ENCODE measurements at regions not wholly inside any gene's neighbourhood (a gene's known extent, or its start where the extent isn't known, plus 50 kb on each side); places are given as distances from the start of the nearest gene placed in this dataset.

DNA sequence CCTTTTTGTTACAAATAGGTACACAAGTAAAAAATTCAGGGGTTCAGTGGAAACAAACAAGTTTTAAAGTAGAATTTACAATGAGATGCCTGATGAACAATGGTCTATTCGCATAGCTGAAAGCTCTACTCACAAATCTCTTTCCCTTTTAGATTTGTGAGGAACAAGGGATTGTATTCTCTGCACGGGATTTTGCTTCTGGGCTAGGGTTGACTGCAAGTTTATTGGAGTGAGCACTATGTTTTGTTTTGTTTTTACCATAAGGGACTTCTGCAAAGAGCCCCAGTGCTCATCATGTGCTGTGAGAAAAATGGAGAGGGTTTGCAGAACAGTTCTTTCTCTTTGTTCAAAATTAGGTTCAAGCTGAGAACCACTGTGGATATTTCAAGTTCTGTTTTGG, 160.5 kb downstream of the DLEU7 start:
- no peak overlapping the region for H3K27ac ChIP-seq
- H3K36me3 ChIP-seq = no peaks in the 10 kb centered on the region
- H3K27me3 ChIP-seq = no peaks in the 10 kb centered on the region
- H3K4me1 ChIP-seq = peaks cover 0 to 5% of the 10 kb centered on the region in 2 donors
- no peak for DNase-seq (ENCODE audit: low spot score in 2 of 2)
- intact Hi-C loops (cut with DNase I) = no loop called here
- TF ChIP-seq, protein P1, sequence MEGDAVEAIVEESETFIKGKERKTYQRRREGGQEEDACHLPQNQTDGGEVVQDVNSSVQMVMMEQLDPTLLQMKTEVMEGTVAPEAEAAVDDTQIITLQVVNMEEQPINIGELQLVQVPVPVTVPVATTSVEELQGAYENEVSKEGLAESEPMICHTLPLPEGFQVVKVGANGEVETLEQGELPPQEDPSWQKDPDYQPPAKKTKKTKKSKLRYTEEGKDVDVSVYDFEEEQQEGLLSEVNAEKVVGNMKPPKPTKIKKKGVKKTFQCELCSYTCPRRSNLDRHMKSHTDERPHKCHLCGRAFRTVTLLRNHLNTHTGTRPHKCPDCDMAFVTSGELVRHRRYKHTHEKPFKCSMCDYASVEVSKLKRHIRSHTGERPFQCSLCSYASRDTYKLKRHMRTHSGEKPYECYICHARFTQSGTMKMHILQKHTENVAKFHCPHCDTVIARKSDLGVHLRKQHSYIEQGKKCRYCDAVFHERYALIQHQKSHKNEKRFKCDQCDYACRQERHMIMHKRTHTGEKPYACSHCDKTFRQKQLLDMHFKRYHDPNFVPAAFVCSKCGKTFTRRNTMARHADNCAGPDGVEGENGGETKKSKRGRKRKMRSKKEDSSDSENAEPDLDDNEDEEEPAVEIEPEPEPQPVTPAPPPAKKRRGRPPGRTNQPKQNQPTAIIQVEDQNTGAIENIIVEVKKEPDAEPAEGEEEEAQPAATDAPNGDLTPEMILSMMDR (IDR thresholded peaks at IDR 0.05) = no peak
- no peak overlapping the region for H3K4me3 ChIP-seq
- no peaks in the 10 kb centered on the region for H3K9me3 ChIP-seq

DNA sequence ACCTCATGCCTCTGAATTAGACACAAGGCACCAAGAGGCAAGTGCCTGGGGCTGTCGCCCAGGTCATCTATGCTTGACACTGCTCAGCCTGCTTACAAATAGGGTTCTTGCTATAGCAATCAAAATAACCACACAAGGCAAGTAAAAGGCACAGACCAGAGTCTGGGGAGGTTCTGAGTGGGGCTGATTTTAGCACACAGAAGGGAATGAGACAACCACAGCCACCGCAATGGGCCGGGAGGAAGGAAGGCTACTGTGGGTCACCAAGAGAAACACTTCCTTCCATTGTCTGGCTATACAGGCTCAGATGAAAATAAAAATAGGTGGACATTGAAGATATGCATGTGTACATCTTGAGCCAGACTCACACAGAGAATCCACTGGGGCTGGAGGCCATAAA, 159.1 kb downstream of the DLEU7 start:
- DNase-seq (ENCODE audit: low spot score in 2 of 2) = no peak
- no peaks in the 10 kb centered on the region for H3K9me3 ChIP-seq
- intact Hi-C loops (cut with DNase I) = no loop called here
- no peak overlapping the region for H3K27ac ChIP-seq
- no peaks in the 10 kb centered on the region for H3K36me3 ChIP-seq
- peaks cover 0 to 5% of the 10 kb centered on the region in 2 donors for H3K4me1 ChIP-seq
- H3K27me3 ChIP-seq = no peaks in the 10 kb centered on the region
- TF ChIP-seq, protein P1 (IDR thresholded peaks at IDR 0.05) = no peak
- H3K4me3 ChIP-seq = no peak overlapping the region

DNA sequence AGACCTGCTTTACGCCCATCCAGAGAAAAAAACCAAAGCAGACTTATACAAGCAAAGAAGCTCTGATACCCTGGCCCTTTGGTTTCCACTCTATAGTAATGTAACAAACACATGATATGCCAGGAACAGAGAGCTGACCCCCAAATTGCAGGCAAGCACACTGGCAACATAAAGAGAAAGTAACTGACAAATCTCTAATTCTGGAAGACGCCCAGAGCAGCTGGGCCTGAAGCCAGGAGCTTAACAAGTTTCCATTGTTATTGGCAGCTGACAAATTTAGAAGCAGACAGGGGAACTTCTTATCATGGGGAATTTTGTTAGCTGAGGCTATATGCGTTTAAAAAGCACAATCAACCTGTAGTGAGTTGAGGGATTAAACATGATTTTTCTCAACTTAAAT, 158.0 kb downstream of the DLEU7 start:
- Histone ChIP-seq H3K4me3 (no peak overlapping the region), H3K36me3 (no peaks in the 10 kb centered on the region)
- TF ChIP-seq, protein P1 (IDR thresholded peaks at IDR 0.05) = no peak

DNA sequence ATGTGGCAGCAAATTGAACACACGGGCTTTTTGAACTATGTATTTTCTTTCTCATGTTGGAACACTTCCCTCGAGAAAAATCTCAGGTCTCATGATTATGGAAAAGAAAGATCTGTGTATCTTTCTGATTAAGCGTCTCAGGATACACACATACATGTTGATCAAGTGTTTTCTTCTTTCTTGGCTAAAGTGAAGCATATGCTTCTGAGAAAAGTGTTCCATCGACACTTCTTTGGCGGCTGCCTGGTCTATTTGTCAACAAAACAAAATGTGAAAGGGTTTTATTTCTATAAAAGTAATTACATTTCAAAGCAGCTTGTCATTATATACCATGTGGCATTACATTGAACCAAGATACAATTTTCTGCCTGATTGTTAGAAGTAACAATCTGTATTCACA, 157.5 kb downstream of the DLEU7 start:
- Histone ChIP-seq H3K36me3 (no peaks in the 10 kb centered on the region), H3K9me3 (no peaks in the 10 kb centered on the region), H3K4me3 (no peak overlapping the region), H3K27me3 (no peaks in the 10 kb centered on the region), H3K27ac (peak overlapping the region in 1 of 2 donors; percentile 23), H3K4me1 (peaks cover 0 to 5% of the 10 kb centered on the region in 2 donors)
- TF ChIP-seq, protein P1 (IDR thresholded peaks at IDR 0.05) = no peak
- DNase-seq (ENCODE audit: low spot score in 2 of 2) = no peak
- intact Hi-C loops (cut with DNase I) = no loop called here

More for the DNA sequence above, 158.0 kb downstream of the DLEU7 start:
- no peaks in the 10 kb centered on the region for H3K9me3 ChIP-seq
- peak overlapping the region in 1 of 2 donors; percentile 23 for H3K27ac ChIP-seq
- H3K27me3 ChIP-seq = no peaks in the 10 kb centered on the region
- H3K4me1 ChIP-seq = peaks cover 0 to 5% of the 10 kb centered on the region in 2 donors
- DNase-seq (ENCODE audit: low spot score in 2 of 2) = peak in 1 of 2 donors; percentile 69
- intact Hi-C loops (cut with DNase I) = no loop called here

DNA sequence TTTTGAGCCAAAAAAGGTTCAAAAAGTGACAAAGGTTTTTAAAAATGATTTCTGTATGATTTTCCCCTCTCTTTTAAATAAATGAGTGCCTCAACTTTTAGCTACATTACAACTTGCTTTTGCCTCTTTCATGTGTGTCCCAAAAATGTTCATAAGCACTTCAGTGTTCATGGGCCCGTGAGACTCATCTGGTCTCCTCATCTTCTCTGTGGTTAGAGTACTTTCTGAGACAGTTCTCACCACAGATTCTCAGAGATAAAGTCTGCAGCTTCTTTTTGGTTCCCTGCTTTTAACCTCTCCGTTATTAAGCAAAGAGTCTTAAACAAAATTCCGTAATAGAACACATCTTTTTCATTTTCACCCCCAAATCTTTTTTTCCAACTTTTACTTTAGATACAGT, 156.9 kb downstream of the DLEU7 start:
- TF ChIP-seq, protein P1 (IDR thresholded peaks at IDR 0.05) = no peak
- H3K27ac ChIP-seq = no peak overlapping the region
- peaks cover 0 to 5% of the 10 kb centered on the region in 2 donors for H3K4me1 ChIP-seq
- no peak overlapping the region for H3K4me3 ChIP-seq
- H3K9me3 ChIP-seq = no peaks in the 10 kb centered on the region
- H3K27me3 ChIP-seq = no peaks in the 10 kb centered on the region
- DNase-seq (ENCODE audit: low spot score in 2 of 2) = no peak
- intact Hi-C loops (cut with DNase I) = no loop called here
- no peaks in the 10 kb centered on the region for H3K36me3 ChIP-seq

- Histone ChIP-seq H3K36me3 (no peaks in the 10 kb centered on the region), H3K27ac (no peak overlapping the region), H3K4me1 (peaks cover 0 to 5% of the 10 kb centered on the region in 2 donors), H3K4me3 (no peak overlapping the region), H3K27me3 (no peaks in the 10 kb centered on the region), H3K9me3 (no peaks in the 10 kb centered on the region)
- intact Hi-C loops (cut with DNase I) = no loop called here
- no peak for DNase-seq (ENCODE audit: low spot score in 2 of 2)
- TF ChIP-seq, protein P1 (IDR thresholded peaks at IDR 0.05) = no peak
These were observed 155.9 kb downstream of the DLEU7 start for GRCh38 chr13:50687545-50687944.
